ENCODE measurements at regions not wholly inside any gene's neighbourhood (a gene's known extent, or its start where the extent isn't known, plus 50 kb on each side); places are given as distances from the start of the nearest gene placed in this dataset.

GRCh38 chr13:89943139-89943538 lies 1404.3 kb upstream of the MIR17HG start:
- no peaks in the 10 kb centered on the region for H3K4me1 Mint-ChIP-seq
- H3K27me3 Mint-ChIP-seq (ENCODE audit: low read depth): no peaks in the 10 kb centered on the region
- TF ChIP-seq CTCF (conservative IDR thresholded peaks at IDR 0.05): no peak
- H3K27ac Mint-ChIP-seq (ENCODE audit: unreplicated experiment): no peak overlapping the region
- peaks cover 5% of the 10 kb centered on the region for H3K9me3 Mint-ChIP-seq
- no peak overlapping the region for H3K4me3 Mint-ChIP-seq
- no peaks in the 10 kb centered on the region for H3K36me3 Mint-ChIP-seq (ENCODE audit: low read depth)
- DNase-seq (ENCODE audit: low read depth, low spot score): no peak

- no peaks in the 10 kb centered on the region for H3K4me1 Mint-ChIP-seq
- H3K27ac Mint-ChIP-seq (ENCODE audit: unreplicated experiment): no peak overlapping the region
- peaks cover 4% of the 10 kb centered on the region for H3K36me3 Mint-ChIP-seq (ENCODE audit: low read depth)
- H3K27me3 Mint-ChIP-seq (ENCODE audit: low read depth): no peaks in the 10 kb centered on the region
- peaks cover 4% of the 10 kb centered on the region for H3K9me3 Mint-ChIP-seq
- TF ChIP-seq CTCF (conservative IDR thresholded peaks at IDR 0.05): no peak
- DNase-seq (ENCODE audit: low read depth, low spot score): no peak
- H3K4me3 Mint-ChIP-seq: no peak overlapping the region
Observed at GRCh38 chr13:89950225-89950624, 1397.3 kb upstream of the MIR17HG start.

- Mint-ChIP-seq H3K27ac (ENCODE audit: unreplicated experiment) (no peak overlapping the region), H3K36me3 (ENCODE audit: low read depth) (peaks cover 4% of the 10 kb centered on the region), H3K4me1 (no peaks in the 10 kb centered on the region), H3K9me3 (peaks cover 8% of the 10 kb centered on the region), H3K27me3 (ENCODE audit: low read depth) (no peaks in the 10 kb centered on the region), H3K4me3 (no peak overlapping the region)
- TF ChIP-seq CTCF (conservative IDR thresholded peaks at IDR 0.05): no peak
- DNase-seq (ENCODE audit: low read depth, low spot score): no peak
Observed at GRCh38 chr13:89951341-89951740, 1396.1 kb upstream of the MIR17HG start.

- TF ChIP-seq CTCF (conservative IDR thresholded peaks at IDR 0.05): no peak
- H3K27me3 Mint-ChIP-seq (ENCODE audit: low read depth): no peaks in the 10 kb centered on the region
- no peak for DNase-seq (ENCODE audit: low read depth, low spot score)
- peaks cover 4% of the 10 kb centered on the region for H3K36me3 Mint-ChIP-seq (ENCODE audit: low read depth)
- H3K4me1 Mint-ChIP-seq: no peaks in the 10 kb centered on the region
- H3K27ac Mint-ChIP-seq (ENCODE audit: unreplicated experiment): no peak overlapping the region
- H3K4me3 Mint-ChIP-seq: no peak overlapping the region
- H3K9me3 Mint-ChIP-seq: peaks cover 8% of the 10 kb centered on the region
Observed at GRCh38 chr13:89953581-89953980, 1393.9 kb upstream of the MIR17HG start.

GRCh38 chr13:89955773-89956172 lies 1391.7 kb upstream of the MIR17HG start:
- no peak for TF ChIP-seq CTCF (conservative IDR thresholded peaks at IDR 0.05)
- Mint-ChIP-seq H3K27ac (ENCODE audit: unreplicated experiment) (no peak overlapping the region), H3K4me3 (no peak overlapping the region), H3K36me3 (ENCODE audit: low read depth) (peaks cover 4% of the 10 kb centered on the region), H3K4me1 (no peaks in the 10 kb centered on the region), H3K9me3 (peaks cover 8% of the 10 kb centered on the region), H3K27me3 (ENCODE audit: low read depth) (no peaks in the 10 kb centered on the region)
- DNase-seq (ENCODE audit: low read depth, low spot score): no peak

- no peaks in the 10 kb centered on the region for H3K27me3 Mint-ChIP-seq (ENCODE audit: low read depth)
- H3K4me3 Mint-ChIP-seq: no peak overlapping the region
- H3K4me1 Mint-ChIP-seq: peaks cover 13% of the 10 kb centered on the region
- no peak for TF ChIP-seq CTCF (conservative IDR thresholded peaks at IDR 0.05)
- no peak for DNase-seq (ENCODE audit: low read depth, low spot score)
- no peak overlapping the region for H3K27ac Mint-ChIP-seq (ENCODE audit: unreplicated experiment)
- H3K36me3 Mint-ChIP-seq (ENCODE audit: low read depth): peaks cover 4% of the 10 kb centered on the region
- H3K9me3 Mint-ChIP-seq: peaks cover 6% of the 10 kb centered on the region
Observed at GRCh38 chr13:89959074-89959473, 1388.4 kb upstream of the MIR17HG start.
